GM12872 (cell line): ENCODE measurements at regions not wholly inside any gene's neighbourhood (a gene's known extent, or its start where the extent isn't known, plus 50 kb on each side); places are given as distances from the start of the nearest gene placed in this dataset.

Experiments used
- TF ChIP-seq, protein P1 (sequence below): IDR thresholded peaks from 3 replicates; pipeline ENCODE4 v1.5.1; 2011; ENCODE audit warnings: low read depth, mild to moderate bottlenecking, low read length, moderate library complexity; ENCODE audit not compliant: insufficient read depth

DNA sequence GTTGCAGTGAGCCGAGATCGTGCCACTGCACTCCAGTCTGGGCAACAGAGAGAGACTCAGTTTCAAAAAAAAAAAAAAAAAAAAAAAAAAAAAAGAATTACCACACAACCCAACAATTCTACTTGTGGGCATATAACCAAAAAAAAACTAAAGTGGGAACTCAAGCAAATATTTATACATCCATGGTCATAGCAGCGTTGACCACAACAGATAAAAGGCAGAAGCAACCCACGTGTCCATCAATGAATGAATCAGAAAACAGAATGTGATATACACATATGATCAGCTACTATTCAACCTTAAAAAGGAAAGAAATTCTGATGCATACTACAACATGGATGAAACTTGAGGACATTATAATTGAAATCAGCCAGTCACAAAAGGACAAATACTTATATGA is 179.3 kb upstream of the NEBL start:
- TF ChIP-seq, protein P1, sequence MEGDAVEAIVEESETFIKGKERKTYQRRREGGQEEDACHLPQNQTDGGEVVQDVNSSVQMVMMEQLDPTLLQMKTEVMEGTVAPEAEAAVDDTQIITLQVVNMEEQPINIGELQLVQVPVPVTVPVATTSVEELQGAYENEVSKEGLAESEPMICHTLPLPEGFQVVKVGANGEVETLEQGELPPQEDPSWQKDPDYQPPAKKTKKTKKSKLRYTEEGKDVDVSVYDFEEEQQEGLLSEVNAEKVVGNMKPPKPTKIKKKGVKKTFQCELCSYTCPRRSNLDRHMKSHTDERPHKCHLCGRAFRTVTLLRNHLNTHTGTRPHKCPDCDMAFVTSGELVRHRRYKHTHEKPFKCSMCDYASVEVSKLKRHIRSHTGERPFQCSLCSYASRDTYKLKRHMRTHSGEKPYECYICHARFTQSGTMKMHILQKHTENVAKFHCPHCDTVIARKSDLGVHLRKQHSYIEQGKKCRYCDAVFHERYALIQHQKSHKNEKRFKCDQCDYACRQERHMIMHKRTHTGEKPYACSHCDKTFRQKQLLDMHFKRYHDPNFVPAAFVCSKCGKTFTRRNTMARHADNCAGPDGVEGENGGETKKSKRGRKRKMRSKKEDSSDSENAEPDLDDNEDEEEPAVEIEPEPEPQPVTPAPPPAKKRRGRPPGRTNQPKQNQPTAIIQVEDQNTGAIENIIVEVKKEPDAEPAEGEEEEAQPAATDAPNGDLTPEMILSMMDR: no peak

DNA sequence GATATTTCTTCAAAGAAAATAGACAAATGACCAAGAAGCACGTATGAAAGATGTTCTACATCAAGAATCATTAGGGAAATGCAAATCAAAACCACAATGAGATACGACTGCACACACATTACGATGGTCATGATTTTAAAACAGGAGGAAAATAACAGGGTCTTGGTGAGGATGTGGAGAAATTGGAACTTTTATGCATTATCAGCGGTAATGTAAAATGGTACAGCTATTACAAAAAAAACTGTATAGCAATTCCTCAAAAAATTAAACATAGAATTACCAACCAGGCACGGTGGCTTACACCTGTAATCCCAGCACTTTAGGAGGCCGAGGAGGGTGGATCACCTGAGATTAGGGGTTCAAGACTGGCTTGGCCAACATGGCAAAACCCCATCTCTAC is 178.8 kb upstream of the NEBL start:
- TF ChIP-seq, protein P1: no peak

DNA sequence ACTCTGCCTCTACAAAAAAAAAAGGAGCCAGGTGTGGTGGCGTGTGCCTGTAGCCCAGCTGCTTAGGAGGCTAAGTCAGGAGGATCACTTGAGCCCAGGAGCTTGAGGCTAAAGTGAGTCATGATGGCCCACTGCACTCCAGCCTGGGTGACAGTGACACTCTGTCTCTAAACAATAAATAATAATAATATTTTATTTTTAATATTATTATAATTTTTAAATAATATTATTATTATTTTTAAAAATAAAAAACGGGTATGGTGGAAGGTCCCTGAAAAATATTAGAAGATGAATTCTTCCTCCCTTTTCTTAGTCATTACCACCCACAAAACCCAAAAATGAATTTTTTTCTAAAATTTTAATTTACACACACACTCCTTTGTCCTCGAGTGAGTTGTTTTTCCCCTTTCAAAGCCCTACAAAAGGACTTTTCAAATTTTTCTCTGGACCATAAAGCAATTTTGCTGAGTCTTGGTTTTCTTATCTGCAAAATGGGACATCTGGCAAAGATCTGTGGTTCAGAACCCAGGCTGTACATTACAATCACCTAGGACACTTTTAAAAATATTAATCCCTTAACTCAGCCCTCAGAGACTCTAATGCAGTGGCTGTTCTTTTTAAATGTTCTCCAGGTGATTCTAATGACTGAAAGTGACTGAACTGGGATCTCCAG is 174.0 kb upstream of the NEBL start:
- TF ChIP-seq, protein P1: no peak

DNA sequence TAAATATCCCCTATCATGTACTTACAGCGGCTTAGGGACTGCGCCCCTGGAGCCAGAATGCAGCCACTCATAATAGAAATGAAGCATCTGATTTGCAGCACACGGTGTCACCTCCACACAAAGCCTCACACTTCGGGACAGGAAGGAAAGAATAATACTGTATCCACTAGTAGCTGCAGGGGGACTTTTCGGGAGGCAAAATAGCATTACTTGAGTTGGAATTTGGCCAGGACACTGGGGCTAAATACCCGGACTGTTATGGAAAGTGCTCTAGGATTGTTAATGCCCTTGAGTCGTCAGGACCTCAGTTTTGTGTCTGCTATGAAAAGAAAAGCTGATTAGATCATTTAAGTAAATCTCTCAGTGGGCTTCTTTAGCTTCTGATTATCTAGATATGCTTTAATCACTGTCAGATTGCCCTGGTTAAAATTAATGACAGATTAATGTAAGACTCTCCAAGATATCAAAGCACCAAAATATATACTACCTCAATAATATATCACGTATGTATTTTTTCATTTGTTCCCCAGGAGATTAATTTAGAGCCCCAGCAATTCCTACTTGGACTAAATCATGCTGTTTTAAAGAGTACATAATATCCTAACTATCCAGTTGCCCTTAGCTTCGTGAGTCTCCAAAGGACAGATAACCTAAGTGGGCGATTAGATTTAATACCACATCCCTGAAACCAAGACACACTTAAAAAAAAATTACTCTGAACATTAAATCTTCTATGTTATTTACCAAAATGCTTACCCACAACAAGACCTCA is 173.0 kb upstream of the NEBL start:
- TF ChIP-seq, protein P1: no peak

DNA sequence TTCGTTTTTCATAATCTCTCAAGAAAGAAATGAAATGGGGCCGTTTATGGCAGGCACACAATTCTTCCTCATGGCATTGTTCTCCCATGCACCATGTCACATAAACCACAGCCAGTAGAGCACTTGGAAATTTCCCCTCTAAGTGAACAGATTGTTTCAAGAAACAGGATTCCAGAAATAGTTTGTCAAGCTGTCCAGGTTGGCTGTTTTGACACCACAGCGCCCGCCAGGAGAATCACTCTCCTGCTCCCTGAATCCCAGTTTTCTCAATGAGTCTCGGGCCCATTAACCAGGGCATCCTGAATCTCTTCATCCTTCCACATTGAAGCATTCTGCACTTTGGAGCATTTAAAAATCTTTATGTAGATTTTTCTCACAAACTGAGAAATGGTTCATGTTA is 172.2 kb upstream of the NEBL start:
- TF ChIP-seq, protein P1: no peak

DNA sequence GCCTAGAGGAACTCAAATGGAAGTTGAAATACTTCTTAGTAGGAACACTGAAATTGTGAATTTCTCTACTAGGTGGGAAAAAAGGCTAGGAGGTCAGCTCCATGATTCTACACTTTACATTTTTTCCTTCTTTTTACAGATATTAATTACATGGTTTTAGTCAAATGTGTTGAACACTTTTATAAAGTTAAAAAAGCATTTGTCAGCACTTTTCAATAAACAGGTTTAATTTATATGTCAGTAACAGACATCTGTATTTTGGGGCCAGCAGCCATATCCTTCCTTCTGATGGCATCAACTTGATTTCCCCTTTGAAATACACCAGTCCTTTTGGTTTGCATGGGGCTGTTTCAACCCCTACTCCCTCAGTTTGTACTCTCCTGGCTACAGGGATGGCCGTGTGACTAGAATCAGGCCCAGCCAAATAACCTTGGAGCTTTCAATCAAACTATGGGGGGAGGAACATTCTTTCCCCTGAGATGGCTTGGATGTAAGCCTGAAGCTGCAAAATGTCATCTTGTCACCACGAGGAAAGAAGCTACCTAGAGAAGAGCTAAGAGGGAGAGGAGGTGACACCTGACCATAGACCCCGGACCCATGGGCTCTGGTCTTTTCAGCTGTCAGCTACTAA is 171.0 kb upstream of the NEBL start:
- TF ChIP-seq, protein P1: no peak

DNA sequence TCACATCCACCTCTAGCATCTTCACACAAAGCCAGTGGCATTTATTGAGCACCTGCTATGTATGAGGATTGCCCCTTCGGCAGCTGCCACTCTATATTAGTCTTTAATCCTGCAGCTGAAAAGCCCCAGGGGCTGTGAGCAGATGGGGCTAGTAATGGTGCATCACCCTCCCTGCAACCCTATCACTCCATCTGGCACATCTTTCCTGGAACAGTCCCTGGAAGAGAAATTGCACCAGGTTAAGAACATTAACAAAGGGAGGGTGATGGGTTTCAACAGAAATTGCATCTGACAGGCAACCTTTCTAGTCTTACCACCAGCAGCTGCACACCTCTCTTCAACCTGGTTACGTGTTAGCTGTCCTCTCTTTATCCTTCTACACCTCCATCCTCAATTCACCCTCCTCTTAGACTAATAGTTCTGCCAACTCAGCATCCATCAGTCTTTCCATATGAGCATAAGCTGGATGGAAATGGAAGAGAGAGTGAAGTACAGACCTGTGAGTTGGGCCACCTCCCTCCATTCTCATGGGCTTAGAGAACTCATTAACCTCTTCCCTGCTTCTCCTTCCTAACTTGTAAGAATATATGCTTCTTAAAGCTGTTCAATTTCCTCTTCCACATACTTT is 168.6 kb upstream of the NEBL start:
- TF ChIP-seq, protein P1: no peak
